SJSA1 (cell line): ENCODE measurements at regions not wholly inside any gene's neighbourhood (a gene's known extent, or its start where the extent isn't known, plus 50 kb on each side); places are given as distances from the start of the nearest gene placed in this dataset.
A peak's percentile ranks its signal among the peaks of the same experiment; 100 is the strongest.
"Not testable (repeated sequence)": the region's sequence is repeated elsewhere in the genome, so short reads cannot be mapped to it uniquely, and the experiment has no call there.

ENCODE experiments used
- DNase-seq, 2 experiments: peaks; one replicate each; pipeline ENCODE4 v3.0.0-alpha.2; 2015 to 2020; ENCODE audit warnings: low spot score in 2 of 2, low read depth in 1 of 2
- H3K27ac ChIP-seq: fragments of 250-450 bp; sonication (Bioruptor Pico); 2 replicates; pipeline ENCODE4 v1.5.1; 2020; ENCODE audit warnings: mild to moderate bottlenecking, moderate library complexity
- H3K27me3 ChIP-seq: fragments of 250-450 bp; sonication (Bioruptor Pico); replicated peaks from 2 replicates; pipeline ENCODE4 v1.5.1; 2020; ENCODE audit warnings: mild to moderate bottlenecking, moderate library complexity
- H3K36me3 ChIP-seq: fragments of 250-450 bp; sonication (Bioruptor Pico); 2 replicates; pipeline ENCODE4 v1.5.1; 2020; ENCODE audit warnings: mild to moderate bottlenecking
- H3K4me1 ChIP-seq: fragments of 250-450 bp; sonication (Bioruptor Pico); replicated peaks from 2 replicates; pipeline ENCODE4 v1.6.1; 2021; ENCODE audit warnings: mild to moderate bottlenecking
- H3K4me3 ChIP-seq: fragments of 250-450 bp; sonication (Bioruptor Pico); 2 replicates; pipeline ENCODE4 v1.5.1; 2020; ENCODE audit warnings: mild to moderate bottlenecking
- H3K9me3 ChIP-seq: fragments of 250-450 bp; sonication (Bioruptor Pico); replicated peaks from 2 replicates; pipeline ENCODE4 v1.5.1; 2020; ENCODE audit warnings: mild to moderate bottlenecking

DNA sequence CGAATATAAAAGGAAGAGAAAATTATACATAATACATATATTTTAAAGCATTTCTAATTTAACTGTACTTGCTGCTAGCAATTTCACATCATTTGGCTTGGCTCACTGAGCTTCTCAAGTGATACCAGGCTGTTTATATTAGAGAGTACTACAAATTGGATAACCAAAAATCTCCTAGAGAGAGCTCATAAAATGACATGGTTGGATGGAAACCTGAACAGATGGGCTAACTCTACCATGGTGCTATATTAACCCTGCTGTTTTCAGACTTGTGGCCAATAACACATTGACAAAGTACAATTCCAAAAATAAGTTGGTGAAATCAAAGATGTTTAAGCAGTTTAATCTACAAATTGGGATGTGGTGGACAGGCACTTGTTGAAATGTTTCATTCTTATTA is 364.4 kb upstream of the GCFC2 start:
- Histone ChIP-seq H3K27ac (no peak overlapping the region), H3K27me3 (no peaks in the 10 kb centered on the region; the same call in 1 of the 2 replicates), H3K4me3 (no peak overlapping the region), H3K36me3 (no peaks in the 10 kb centered on the region), H3K4me1 (no peaks in the 10 kb centered on the region), H3K9me3 (no peaks in the 10 kb centered on the region)
- no peak for DNase-seq

DNA sequence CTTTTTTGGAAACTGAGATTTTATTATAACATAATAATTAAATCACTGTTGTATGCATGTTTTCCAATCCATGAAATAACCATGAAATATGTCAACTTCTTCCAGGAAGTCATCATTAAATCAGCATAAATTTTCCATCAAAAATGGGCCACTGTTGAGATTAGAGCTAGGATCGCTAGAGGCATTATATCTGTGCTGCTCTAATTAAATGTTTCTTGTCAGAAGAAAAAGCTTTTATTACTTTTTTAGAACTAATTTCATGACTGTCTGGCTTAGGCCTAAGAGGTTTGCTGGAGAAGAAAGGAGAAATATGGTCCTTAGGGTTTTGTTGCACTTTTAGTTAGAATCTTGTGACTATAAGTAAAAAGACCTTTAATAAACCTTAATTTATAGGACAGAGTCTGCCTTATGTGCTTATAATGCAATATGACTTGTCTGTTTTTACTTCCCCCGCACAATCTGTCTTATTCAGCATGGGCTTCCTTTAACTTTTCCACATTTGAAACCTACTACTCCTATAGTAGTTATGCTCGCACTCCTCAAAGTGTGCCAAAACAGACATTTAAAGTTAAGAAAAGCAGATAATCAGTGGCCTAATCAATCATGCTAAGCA is 363.4 kb upstream of the GCFC2 start:
- H3K9me3 ChIP-seq: peaks cover 5% of the 10 kb centered on the region
- H3K27ac ChIP-seq: no peak overlapping the region
- H3K4me1 ChIP-seq: no peaks in the 10 kb centered on the region
- H3K36me3 ChIP-seq: no peaks in the 10 kb centered on the region
- H3K4me3 ChIP-seq: no peak overlapping the region
- peaks cover 2% of the 10 kb centered on the region; the same call in 1 of the 2 replicates for H3K27me3 ChIP-seq
- no peak for DNase-seq

DNA sequence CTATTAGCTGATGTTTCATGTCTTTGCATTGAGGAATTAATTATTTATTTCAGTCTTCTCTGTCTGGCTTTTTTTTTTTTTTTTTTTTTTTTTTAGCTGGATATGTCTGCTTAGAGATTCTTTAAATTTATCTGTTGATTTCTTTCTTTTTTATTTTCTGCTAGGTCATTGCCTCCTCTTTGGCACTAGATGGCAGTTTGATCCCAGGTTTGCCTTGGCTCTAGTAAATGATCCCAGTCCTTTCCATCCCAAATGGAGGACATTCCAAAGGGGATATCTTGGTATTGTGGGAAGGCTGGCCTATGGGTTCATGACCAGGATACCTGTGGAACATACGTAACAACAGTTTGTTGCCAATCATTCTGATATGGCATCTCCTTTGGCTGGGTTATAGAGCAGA is 339.5 kb upstream of the GCFC2 start:
- H3K9me3 ChIP-seq: no peaks in the 10 kb centered on the region
- no peak for DNase-seq

DNA sequence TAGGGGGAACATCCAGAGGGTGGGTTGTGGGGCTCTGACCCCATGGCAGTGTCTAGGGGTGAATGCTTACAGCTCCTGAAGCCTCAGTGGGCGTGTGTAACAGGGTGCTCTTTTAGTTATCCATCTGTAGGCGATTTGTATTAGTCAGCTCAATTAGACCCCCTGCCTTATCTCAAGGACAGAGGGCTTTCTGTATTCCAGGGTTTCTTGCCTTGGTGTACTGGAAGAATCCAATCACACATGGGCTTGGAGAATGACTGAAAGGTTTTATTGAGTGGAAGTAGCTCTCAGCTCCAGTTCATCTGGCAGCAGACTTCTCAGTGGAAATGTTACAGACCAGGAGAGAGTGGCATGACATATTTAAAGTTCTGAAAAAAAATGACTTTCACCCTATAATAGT is 334.0 kb upstream of the GCFC2 start:
- H3K36me3 ChIP-seq: no peaks in the 10 kb centered on the region
- H3K9me3 ChIP-seq: no peaks in the 10 kb centered on the region
- no peak overlapping the region for H3K4me3 ChIP-seq
- no peaks in the 10 kb centered on the region for H3K27me3 ChIP-seq
- no peaks in the 10 kb centered on the region for H3K4me1 ChIP-seq
- no peak for DNase-seq
- no peak overlapping the region for H3K27ac ChIP-seq

More for the DNA sequence above, 339.5 kb upstream of the GCFC2 start:
- H3K27me3 ChIP-seq: no peaks in the 10 kb centered on the region
- H3K27ac ChIP-seq: no peak overlapping the region
- H3K4me1 ChIP-seq: no peaks in the 10 kb centered on the region
- H3K4me3 ChIP-seq: no peak overlapping the region
- H3K36me3 ChIP-seq: no peaks in the 10 kb centered on the region

DNA sequence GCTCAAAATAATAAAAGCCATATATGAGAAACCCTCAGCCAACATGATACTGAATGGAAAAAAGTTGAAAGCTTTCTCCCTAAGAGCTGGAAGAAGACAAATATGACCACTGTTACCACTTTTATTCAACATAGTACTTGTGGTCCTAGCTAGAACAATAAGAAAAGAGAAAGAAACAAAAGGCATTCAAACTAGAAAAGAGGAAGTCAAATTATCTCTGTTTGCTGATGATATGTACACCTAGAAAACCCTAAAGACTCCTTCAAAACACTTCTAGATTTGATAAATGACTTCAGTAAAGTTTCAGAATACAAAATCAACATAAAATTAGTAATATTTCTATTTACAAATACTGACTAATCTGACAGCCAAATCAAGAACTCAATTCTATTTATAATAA is 328.8 kb upstream of the GCFC2 start:
- H3K27me3 ChIP-seq: no peaks in the 10 kb centered on the region
- no peak overlapping the region for H3K4me3 ChIP-seq
- H3K9me3 ChIP-seq: no peaks in the 10 kb centered on the region
- DNase-seq: no peak
- H3K36me3 ChIP-seq: no peaks in the 10 kb centered on the region
- no peaks in the 10 kb centered on the region for H3K4me1 ChIP-seq
- no peak overlapping the region for H3K27ac ChIP-seq

DNA sequence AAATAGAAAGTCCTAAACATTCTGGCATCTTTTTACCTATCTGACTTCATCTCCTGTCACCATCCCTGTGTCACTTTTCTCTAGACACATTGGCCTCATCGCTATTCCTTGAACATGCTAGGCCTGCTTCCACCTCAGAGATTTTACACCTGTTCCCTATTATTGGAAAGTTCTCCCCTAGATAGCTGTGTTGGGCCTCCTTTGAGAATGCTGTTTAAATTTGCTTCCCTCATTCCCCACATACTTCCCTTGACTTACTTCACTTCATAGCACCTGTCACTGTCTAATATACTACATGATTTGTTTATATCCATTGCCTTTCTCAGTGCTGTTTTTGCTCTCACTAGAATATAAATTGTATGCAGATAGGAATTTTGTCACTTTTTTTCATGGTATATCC is 317.0 kb upstream of the GCFC2 start:
- no peak for DNase-seq
- Histone ChIP-seq H3K27me3 (no peaks in the 10 kb centered on the region), H3K36me3 (no peaks in the 10 kb centered on the region), H3K9me3 (no peaks in the 10 kb centered on the region), H3K4me3 (no peak overlapping the region), H3K27ac (no peak overlapping the region), H3K4me1 (no peaks in the 10 kb centered on the region)

DNA sequence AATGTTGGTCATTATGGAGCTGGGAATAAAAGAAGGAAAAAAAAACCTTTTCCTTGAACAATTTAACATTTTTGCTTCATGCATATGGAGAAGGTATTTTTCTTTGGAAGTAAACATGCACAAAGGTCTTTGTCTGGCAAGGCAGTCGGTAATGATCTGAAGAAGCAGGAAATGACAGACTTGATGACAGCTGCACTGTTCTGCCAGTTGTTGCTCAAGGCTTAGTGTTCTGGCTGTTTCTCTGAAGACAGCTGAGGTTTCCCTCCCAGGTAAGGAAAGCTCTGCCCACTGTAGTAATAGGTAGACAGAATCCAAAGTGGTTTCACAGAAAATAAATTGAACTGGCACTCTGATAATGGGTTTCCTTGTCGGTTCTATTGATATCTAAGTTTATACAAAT is 308.4 kb upstream of the GCFC2 start:
- Histone ChIP-seq H3K4me3 (no peak overlapping the region), H3K9me3 (no peaks in the 10 kb centered on the region), H3K27ac (no peak overlapping the region), H3K4me1 (no peaks in the 10 kb centered on the region), H3K36me3 (no peaks in the 10 kb centered on the region), H3K27me3 (no peaks in the 10 kb centered on the region)
- no peak for DNase-seq

DNA sequence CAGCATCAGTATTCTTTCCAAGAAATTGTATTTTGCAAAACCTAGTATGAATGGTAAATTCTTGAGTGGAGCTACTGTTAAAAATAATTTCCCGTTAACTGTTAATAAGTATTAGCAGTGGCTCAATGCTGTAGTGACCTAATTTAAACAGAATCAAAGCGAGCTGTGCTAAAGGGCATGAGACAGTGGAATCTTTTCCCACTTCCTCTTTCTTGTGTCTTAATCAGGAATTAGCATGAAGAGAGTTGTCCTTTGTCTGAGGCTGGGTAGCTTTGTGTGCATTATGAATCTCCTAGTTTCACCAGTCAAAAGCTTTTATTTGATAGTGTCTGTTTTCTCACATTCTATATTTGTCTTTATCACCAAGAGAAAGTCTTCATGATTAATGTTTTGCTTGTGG is 298.8 kb upstream of the GCFC2 start:
- Histone ChIP-seq H3K27me3 (no peaks in the 10 kb centered on the region), H3K36me3 (no peaks in the 10 kb centered on the region; the same call in 1 of the 2 replicates), H3K4me1 (no peaks in the 10 kb centered on the region), H3K27ac (no peak overlapping the region), H3K4me3 (no peak overlapping the region), H3K9me3 (no peaks in the 10 kb centered on the region)
- no peak for DNase-seq

DNA sequence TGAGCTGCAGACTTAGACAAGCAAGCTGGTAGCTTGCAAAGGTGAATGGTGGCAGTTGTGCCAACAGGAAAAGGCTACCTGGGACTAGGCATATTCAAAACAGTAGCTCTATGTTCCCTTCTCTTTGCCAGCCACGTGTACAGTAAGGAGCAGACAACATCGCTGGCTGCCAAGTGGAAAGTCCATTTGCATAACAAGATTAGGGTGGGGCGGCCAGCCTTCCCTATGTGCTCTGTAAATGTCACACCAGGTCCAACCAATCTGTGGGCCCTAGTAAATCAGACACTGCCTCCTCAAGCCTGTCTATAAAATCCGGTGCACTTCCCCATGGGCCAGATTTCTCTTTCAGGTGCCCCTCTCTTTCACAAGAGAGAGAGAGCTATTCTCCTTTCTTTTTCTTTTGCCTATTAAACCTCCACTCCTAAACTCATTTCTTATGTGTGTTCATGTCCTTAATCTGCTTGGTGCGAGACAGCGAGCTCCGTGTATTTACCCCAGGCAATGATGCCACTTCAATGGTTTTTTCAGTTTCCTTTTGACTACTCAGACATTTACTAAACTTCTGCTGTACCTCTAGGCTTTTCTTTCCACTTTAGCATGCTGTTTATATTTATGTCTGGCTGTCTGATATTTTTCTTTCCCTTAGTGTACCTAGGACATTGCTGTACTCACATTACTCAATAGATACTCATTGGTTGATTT is 297.4 kb upstream of the GCFC2 start:
- H3K27ac ChIP-seq: no peak overlapping the region
- DNase-seq: no peak
- no peaks in the 10 kb centered on the region for H3K4me1 ChIP-seq
- no peaks in the 10 kb centered on the region for H3K27me3 ChIP-seq
- H3K9me3 ChIP-seq: no peaks in the 10 kb centered on the region
- H3K4me3 ChIP-seq: no peak overlapping the region
- H3K36me3 ChIP-seq: no peaks in the 10 kb centered on the region; the same call in 1 of the 2 replicates

DNA sequence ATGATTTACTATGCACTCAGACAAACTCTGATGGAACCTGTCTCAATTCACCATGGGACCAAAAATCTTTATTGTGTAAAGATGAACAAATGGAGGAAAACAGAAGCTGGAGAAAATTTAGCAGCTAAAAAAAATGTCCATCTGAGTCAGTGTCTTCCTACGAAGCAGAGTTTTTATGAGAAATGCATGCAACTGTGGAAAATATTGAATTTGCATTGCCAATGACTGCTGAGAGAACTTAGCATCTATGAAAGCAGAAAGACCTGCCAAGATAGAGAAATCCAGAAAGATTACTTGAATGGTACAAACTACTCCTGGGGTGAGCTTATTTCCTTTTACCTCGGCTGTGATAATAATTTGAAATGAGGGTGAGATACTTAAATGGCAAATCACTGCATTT is 289.7 kb upstream of the GCFC2 start:
- Histone ChIP-seq H3K27ac (no peak overlapping the region), H3K4me1 (no peaks in the 10 kb centered on the region), H3K4me3 (no peak overlapping the region), H3K27me3 (no peaks in the 10 kb centered on the region), H3K9me3 (no peaks in the 10 kb centered on the region), H3K36me3 (no peaks in the 10 kb centered on the region)
- DNase-seq: no peak

DNA sequence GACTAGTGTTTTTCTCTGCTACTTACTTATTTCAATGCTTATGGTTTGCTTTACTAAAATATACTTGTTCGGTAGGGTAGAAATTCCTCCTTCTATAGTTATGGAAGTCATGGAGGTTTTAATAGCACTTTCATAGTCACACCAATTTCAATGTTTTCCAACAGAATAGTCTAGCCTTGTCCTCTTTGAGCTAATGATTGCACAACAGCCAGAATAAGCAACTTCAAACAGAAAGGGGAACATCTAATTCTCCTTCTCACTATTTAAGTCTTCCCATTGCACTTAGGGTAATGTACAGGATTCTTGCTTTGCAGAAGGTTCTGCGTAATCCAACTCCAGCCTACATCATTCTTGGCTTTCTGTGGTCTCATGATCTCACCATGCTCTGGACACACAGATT is 287.7 kb upstream of the GCFC2 start:
- no peak for DNase-seq
- Histone ChIP-seq H3K27ac (no peak overlapping the region), H3K27me3 (no peaks in the 10 kb centered on the region), H3K4me3 (no peak overlapping the region), H3K9me3 (no peaks in the 10 kb centered on the region), H3K36me3 (no peaks in the 10 kb centered on the region), H3K4me1 (no peaks in the 10 kb centered on the region)

DNA sequence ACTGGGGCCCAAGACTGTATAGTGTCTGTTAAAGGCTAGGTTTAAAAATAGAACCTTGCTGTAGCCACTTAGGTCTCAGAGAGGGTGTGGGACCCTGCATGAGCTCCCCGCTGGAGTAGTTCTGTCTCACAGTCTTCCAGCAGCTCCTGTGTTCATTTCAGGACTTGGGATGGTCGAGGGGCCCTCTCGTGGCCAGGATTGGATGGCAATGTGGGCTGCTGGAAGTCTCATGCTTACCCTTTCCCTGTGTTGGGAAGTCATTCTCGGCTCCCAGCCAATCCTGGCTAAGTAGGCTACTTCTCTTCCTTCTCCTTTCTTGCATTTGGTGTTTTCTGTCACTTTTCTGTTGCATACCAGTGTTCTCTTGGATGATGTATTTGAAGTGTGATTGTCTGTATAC is 284.0 kb upstream of the GCFC2 start:
- Histone ChIP-seq H3K9me3 (no peaks in the 10 kb centered on the region), H3K27ac (no peak overlapping the region)
- peak in 1 of 2 experiments; percentile 36 for DNase-seq

DNA sequence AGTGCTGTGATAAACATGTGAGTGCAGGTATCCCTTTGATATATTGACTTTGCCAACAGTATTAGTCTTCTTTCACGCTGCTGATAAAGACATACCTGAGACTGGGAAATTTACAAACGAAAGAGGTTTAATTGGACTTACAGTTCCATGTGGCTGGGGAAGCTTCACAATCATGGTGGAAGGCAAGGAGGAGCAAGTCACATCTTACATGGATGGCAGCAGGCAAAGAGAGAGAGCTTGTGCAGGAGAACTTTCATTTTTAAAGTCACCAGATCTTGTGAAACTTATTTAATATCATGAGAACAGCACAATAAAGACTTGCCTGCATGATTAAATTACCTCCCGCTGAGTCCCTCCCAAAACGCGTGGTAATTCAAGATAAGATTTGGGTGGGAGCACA is 277.9 kb upstream of the GCFC2 start:
- H3K27ac ChIP-seq, H3K36me3 ChIP-seq, H3K27me3 ChIP-seq, DNase-seq, H3K4me1 ChIP-seq, H3K4me3 ChIP-seq, H3K9me3 ChIP-seq: not testable (repeated sequence)

More for the DNA sequence above, 284.0 kb upstream of the GCFC2 start:
- Histone ChIP-seq H3K4me3 (no peak overlapping the region), H3K4me1 (no peaks in the 10 kb centered on the region), H3K27me3 (no peaks in the 10 kb centered on the region), H3K36me3 (no peaks in the 10 kb centered on the region)

DNA sequence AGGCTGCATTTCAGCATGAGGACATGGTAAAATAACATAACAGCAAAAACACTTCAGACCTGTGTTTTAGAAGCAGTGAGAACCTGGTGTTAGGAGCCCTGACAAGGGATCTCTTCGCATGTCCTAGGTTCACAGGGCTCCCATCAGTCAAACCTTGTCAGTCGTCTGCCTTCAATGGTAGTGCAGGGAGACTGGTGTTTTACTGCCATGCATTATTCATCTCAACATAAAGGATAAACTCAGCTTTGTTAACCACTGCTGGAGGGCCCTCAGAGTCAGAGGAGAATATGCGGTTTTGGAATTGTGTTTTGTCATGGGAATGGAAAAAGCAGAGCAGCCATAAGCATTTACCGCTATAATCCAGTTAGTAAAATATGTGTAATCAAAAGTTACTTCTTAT is 275.9 kb upstream of the GCFC2 start:
- H3K36me3 ChIP-seq: no peaks in the 10 kb centered on the region
- H3K9me3 ChIP-seq: no peaks in the 10 kb centered on the region
- DNase-seq: no peak
- no peak overlapping the region for H3K27ac ChIP-seq
- H3K4me1 ChIP-seq: no peaks in the 10 kb centered on the region
- no peaks in the 10 kb centered on the region; the same call in 1 of the 2 replicates for H3K27me3 ChIP-seq
- no peak overlapping the region for H3K4me3 ChIP-seq

DNA sequence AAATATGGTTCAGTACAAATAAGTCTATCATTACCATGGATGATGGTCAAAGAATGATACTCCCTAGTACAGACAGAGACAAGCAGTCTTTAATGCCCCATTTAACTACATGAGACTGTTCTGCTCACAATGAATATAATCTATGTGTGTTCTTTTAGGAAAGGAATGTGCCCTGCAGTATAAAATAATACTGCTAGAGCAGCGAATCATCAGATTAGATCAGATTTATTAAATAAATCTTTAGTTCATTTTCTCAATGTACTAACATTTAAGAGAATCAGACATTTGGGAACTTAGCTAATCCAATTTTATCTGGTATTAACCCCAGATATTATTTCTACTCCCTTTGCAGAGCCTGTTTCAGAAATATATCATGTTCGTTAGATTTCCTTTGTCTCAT is 272.0 kb upstream of the GCFC2 start:
- Histone ChIP-seq H3K27ac (no peak overlapping the region), H3K4me3 (no peak overlapping the region), H3K4me1 (no peaks in the 10 kb centered on the region), H3K27me3 (no peaks in the 10 kb centered on the region; the same call in 1 of the 2 replicates), H3K36me3 (no peaks in the 10 kb centered on the region), H3K9me3 (no peaks in the 10 kb centered on the region)
- no peak for DNase-seq
